PC-3 (cell line): ENCODE measurements at regions not wholly inside any gene's neighbourhood (a gene's known extent, or its start where the extent isn't known, plus 50 kb on each side); places are given as distances from the start of the nearest gene placed in this dataset.

Experiments
- ATAC-seq: fragments of 200-7000 bp; cut with Tn5 transposase; 2 replicates; pipeline ENCODE4 v1.9.1; 2020; ENCODE audit warnings: mild to moderate bottlenecking, moderate library complexity
- BruUV-seq: library from RNA; stranded (reverse); fragments of 400-500 nt; replicated peaks from 2 replicates; lab custom pipeline; 2021; lab: Mats Ljungman, UMichigan
- CTCF ChIA-PET: fragments of 300-600 bp; sonication (Branson Sonifier 250); formaldehyde crosslinking; loops from one replicate; lab custom pipeline; 2022; ENCODE audit warnings: antibody characterized with exemption; lab: Charles Lee
- POLR2A ChIA-PET: fragments of 300-600 bp; sonication (Branson Sonifier 250); formaldehyde crosslinking; loops from one replicate; lab custom pipeline; 2022; ENCODE audit warnings: antibody characterized with exemption; ENCODE audit not compliant: unreplicated experiment; lab: Charles Lee
- DNase-seq: peaks from one replicate; pipeline ENCODE4 v3.0.0-alpha.2; 2015
- H2AFZ ChIP-seq: fragments of 300-600 bp; sonication (generic); 2 replicates; pipeline ENCODE4 v1.6.0; 2016; ENCODE audit warnings: antibody characterized with exemption, low read length
- H3F3A ChIP-seq: fragments of 300-600 bp; sonication (generic); one replicate; pipeline ENCODE4 v1.6.0; 2017; ENCODE audit warnings: antibody characterized with exemption, low read length, control low read depth, mild to moderate bottlenecking; ENCODE audit not compliant: unreplicated experiment
- H3K27ac ChIP-seq: fragments of 300-600 bp; sonication (generic); 2 replicates; pipeline ENCODE4 v1.5.1; 2016; ENCODE audit warnings: mild to moderate bottlenecking, low read length
- H3K27me3 ChIP-seq: fragments of 300-600 bp; sonication (generic); 2 replicates; pipeline ENCODE4 v1.6.1; 2016; ENCODE audit warnings: low read length, mixed read lengths
- H3K36me3 ChIP-seq: fragments of 300-600 bp; sonication (generic); 2 replicates; pipeline ENCODE4 v1.6.1; 2016; ENCODE audit warnings: low read depth, mixed run types, low read length, mixed read lengths
- H3K4me1 ChIP-seq: fragments of 300-600 bp; sonication (generic); 2 replicates; pipeline ENCODE4 v1.5.1; 2016; ENCODE audit warnings: low read length; ENCODE audit not compliant: insufficient read depth
- H3K4me2 ChIP-seq: fragments of 300-600 bp; sonication (generic); 2 replicates; pipeline ENCODE4 v1.6.0; 2016; ENCODE audit warnings: low read length
- H3K4me3 ChIP-seq: fragments of 300-600 bp; sonication (generic); 2 replicates; pipeline ENCODE4 v1.5.1; 2016; ENCODE audit warnings: mild to moderate bottlenecking, low read length, mixed read lengths
- H3K79me2 ChIP-seq: fragments of 300-600 bp; sonication (generic); 2 replicates; pipeline ENCODE4 v1.6.1; 2017; ENCODE audit warnings: low read length, mixed read lengths
- H3K9ac ChIP-seq: fragments of 300-600 bp; sonication (generic); 2 replicates; pipeline ENCODE4 v1.6.0; 2016; ENCODE audit warnings: mild to moderate bottlenecking, low read length
- H3K9me2 ChIP-seq: fragments of 300-600 bp; sonication (generic); replicated peaks from 2 replicates; pipeline ENCODE4 v1.6.1; 2016; ENCODE audit warnings: mixed run types, low read length, mixed read lengths
- H3K9me3 ChIP-seq: fragments of 300-600 bp; sonication (generic); 2 replicates; pipeline ENCODE4 v1.6.1; 2016; ENCODE audit warnings: low read length, mixed read lengths
- H4K20me1 ChIP-seq: fragments of 300-600 bp; sonication (generic); 2 replicates; pipeline ENCODE4 v1.6.1; 2016; ENCODE audit warnings: low read length, mixed read lengths
- EZH2 ChIP-seq: fragments of 300-600 bp; sonication (generic); IDR thresholded peaks from one replicate; pipeline ENCODE4 v1.6.1; 2017; ENCODE audit warnings: antibody characterized with exemption, mild to moderate bottlenecking, low read length; ENCODE audit not compliant: unreplicated experiment
- EZH2phosphoT487 ChIP-seq: fragments of 300-600 bp; sonication (generic); IDR thresholded peaks from 2 replicates; pipeline ENCODE4 v1.6.1; 2018; ENCODE audit warnings: mild to moderate bottlenecking, antibody characterized with exemption, low read length, borderline replicate concordance
- intact Hi-C: fragments of 100-400 bp; cut with micrococcal nuclease; formaldehyde crosslinking; loops from 2 replicates; pipeline ENCODE4 v1.9.0; 2023
- TF ChIP-seq, protein P1 (sequence below): fragments of 300-600 bp; sonication (generic); conservative IDR thresholded peaks from 2 replicates; pipeline ENCODE4 v1.5.1; 2017; ENCODE audit warnings: antibody characterized with exemption, low read depth, mild to moderate bottlenecking, low read length

DNA sequence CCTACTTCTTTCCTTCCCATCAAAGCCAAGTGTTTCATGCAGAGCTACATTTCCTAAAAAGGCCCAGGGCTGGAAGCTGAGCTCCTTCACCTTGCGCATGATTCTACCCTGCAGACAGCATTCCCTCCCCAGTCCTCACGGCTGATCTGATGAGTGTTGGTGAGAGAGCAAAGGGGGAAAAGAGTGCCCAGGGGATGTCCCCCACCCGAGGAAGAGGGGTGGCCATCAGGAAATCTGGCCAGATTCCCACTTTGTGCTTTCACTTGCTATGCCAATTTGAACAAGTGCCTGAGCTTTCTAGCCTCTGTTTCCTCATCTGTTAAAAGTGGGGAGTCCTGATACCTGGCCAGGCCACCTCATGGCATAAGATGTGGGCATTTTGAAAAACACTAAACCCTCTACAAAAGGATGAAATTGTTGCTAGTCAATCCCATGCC is 231.0 kb upstream of the TLE3 start:
- CTCF ChIA-PET = interaction anchor here (0.6 kb wide), 1 partner anchor 79 kb away, joined by 3 read pairs; no protein-coding TSS in a partner anchor

DNA sequence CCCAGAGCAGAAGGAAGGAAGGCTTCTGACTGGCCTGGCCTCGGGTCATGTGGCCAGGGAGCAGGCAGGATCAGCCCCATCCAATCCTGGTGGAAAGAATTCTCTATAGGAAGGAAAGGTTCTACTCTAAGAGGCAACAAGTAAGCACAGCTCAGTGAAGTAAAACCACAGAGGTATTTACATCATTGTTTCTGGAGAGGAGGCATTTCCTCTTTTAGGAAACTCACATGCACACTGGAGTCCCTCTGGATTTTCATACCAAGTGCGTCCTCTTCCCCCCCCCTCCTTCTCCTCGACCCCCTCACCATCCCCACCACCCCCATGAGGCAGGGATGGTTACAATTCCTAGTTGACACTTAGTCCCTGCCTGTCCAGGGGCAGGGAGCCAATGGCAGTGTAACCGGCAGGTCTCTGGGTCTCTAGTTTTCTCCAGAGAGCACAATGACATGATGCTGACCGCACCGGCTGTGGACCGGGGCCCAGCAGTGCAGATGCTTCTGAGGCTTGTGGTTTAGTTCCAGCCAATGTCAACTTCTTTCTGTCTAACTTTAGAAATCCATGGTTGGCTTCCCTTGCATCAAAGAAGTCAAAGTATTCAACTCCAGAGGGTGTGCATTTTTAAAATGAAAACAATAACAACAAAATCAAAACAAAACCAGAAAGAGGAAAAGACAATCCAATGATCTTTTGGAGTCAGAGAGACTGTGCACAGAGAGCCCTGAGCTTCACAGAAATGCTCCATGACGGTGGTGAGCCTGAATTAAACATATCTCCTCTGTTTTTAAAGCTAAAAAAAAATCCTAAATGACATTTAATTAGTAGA is 230.3 kb upstream of the TLE3 start:
- Histone ChIP-seq H3K9ac (no peak overlapping the region), H2AFZ (no peak overlapping the region), H3K27me3 (no peaks in the 10 kb centered on the region), H3K4me2 (no peak overlapping the region), H3K27ac (no peak overlapping the region), H3K9me2 (no peaks in the 10 kb centered on the region), H3K9me3 (no peaks in the 10 kb centered on the region), H4K20me1 (no peaks in the 10 kb centered on the region), H3K36me3 (no peaks in the 10 kb centered on the region), H3K4me1 (peaks cover 17% of the 10 kb centered on the region), H3K4me3 (no peak overlapping the region), H3K79me2 (no peaks in the 10 kb centered on the region), H3F3A (no peaks in the 10 kb centered on the region)
- ATAC-seq = no peak
- intact Hi-C loops = no loop called here
- ChIA-PET CTCF (interaction anchor here (0.6 kb wide), 1 partner anchor 79 kb away, joined by 3 read pairs; no protein-coding TSS in a partner anchor), POLR2A (no interaction called here)
- no TSS peak for BruUV-seq
- no peak for DNase-seq
- no peak for TF ChIP-seq EZH2
- TF ChIP-seq EZH2phosphoT487 = no peak
- TF ChIP-seq, protein P1, sequence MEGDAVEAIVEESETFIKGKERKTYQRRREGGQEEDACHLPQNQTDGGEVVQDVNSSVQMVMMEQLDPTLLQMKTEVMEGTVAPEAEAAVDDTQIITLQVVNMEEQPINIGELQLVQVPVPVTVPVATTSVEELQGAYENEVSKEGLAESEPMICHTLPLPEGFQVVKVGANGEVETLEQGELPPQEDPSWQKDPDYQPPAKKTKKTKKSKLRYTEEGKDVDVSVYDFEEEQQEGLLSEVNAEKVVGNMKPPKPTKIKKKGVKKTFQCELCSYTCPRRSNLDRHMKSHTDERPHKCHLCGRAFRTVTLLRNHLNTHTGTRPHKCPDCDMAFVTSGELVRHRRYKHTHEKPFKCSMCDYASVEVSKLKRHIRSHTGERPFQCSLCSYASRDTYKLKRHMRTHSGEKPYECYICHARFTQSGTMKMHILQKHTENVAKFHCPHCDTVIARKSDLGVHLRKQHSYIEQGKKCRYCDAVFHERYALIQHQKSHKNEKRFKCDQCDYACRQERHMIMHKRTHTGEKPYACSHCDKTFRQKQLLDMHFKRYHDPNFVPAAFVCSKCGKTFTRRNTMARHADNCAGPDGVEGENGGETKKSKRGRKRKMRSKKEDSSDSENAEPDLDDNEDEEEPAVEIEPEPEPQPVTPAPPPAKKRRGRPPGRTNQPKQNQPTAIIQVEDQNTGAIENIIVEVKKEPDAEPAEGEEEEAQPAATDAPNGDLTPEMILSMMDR = no peak

More for the DNA sequence above, 231.0 kb upstream of the TLE3 start:
- H3K79me2 ChIP-seq = no peaks in the 10 kb centered on the region
- intact Hi-C loops = no loop called here
- no peaks in the 10 kb centered on the region for H3K27me3 ChIP-seq
- TF ChIP-seq EZH2 (no peak), EZH2phosphoT487 (no peak)
- TF ChIP-seq, protein P1 = no peak
- H3K4me2 ChIP-seq = no peak overlapping the region
- no peak overlapping the region for H3K9ac ChIP-seq
- no peaks in the 10 kb centered on the region for H3K9me3 ChIP-seq
- H3K9me2 ChIP-seq = no peaks in the 10 kb centered on the region
- H3K36me3 ChIP-seq = no peaks in the 10 kb centered on the region
- H2AFZ ChIP-seq = no peak overlapping the region
- peaks cover 11% of the 10 kb centered on the region for H3K4me1 ChIP-seq
- H3K4me3 ChIP-seq = no peak overlapping the region
- POLR2A ChIA-PET = no interaction called here
- H3F3A ChIP-seq = no peaks in the 10 kb centered on the region
- H3K27ac ChIP-seq = no peak overlapping the region
- H4K20me1 ChIP-seq = no peaks in the 10 kb centered on the region
- no TSS peak for BruUV-seq
- DNase-seq (no peak), ATAC-seq (no peak)

DNA sequence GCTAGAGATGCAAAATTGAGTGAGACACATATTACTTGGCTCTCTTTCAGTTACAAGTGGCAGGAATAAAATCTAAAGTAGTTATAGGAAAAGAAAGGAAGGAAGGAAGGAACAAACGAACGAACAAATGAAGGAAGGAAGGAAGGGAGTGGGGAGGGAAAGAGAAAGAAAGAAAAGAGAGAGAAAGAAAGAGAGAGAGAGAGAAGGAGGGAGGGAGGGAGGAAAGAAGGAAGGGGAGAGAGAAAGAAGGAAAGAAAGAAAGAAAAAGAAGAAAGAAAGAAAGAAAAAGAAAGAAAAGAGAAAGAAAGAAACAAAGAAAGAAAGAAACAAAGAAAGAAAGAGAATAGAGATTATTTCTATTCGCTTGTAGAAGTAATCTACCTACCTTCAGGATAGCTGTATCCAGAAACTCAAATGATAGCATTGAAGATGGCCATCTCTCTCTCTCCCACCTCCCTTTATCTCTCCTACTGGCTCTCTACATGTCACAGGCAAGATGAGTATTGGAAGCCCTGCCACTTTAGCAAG is 229.7 kb upstream of the TLE3 start:
- no peaks in the 10 kb centered on the region for H4K20me1 ChIP-seq
- no TSS peak for BruUV-seq
- DNase-seq (no peak), ATAC-seq (no peak)
- TF ChIP-seq EZH2 (no peak), EZH2phosphoT487 (no peak)
- TF ChIP-seq, protein P1 = no peak
- ChIA-PET POLR2A (no interaction called here), CTCF (no interaction called here)
- no peaks in the 10 kb centered on the region for H3K27me3 ChIP-seq
- no peak overlapping the region for H3K9ac ChIP-seq
- no peak overlapping the region for H2AFZ ChIP-seq
- H3K27ac ChIP-seq = no peak overlapping the region
- no peak overlapping the region for H3K4me3 ChIP-seq
- no peaks in the 10 kb centered on the region for H3K9me3 ChIP-seq
- H3K9me2 ChIP-seq = no peaks in the 10 kb centered on the region
- no peaks in the 10 kb centered on the region for H3K79me2 ChIP-seq
- peaks cover 22% of the 10 kb centered on the region for H3K4me1 ChIP-seq
- no peaks in the 10 kb centered on the region for H3F3A ChIP-seq
- intact Hi-C loops = no loop called here
- no peaks in the 10 kb centered on the region for H3K36me3 ChIP-seq
- no peak overlapping the region for H3K4me2 ChIP-seq
